Ovary (tissue), 3 donors: ENCODE measurements at regions not wholly inside any gene's neighbourhood (a gene's known extent, or its start where the extent isn't known, plus 50 kb on each side); places are given as distances from the start of the nearest gene placed in this dataset.

Experiments
- CTCF ChIP-seq, 3 donors: fragments of 450-650 bp in 2 of 3; fragments of 200-600 bp in 1 of 3; IDR thresholded peaks; one replicate each; pipeline versions ENCODE4 v1.5.1 to v1.8.0; 2016 to 2022; ENCODE audit warnings: antibody characterized with exemption in 3 of 3, mild to moderate bottlenecking in 1 of 3
- EP300 ChIP-seq: sonication (generic); formaldehyde crosslinking; IDR thresholded peaks from one replicate; pipeline ENCODE4 v1.6.1; 2017; ENCODE audit warnings: antibody characterized with exemption
- POLR2A ChIP-seq: fragments of 450-650 bp; IDR thresholded peaks from one replicate; pipeline ENCODE4 v1.6.1; 2017; ENCODE audit warnings: antibody characterized with exemption, mild to moderate bottlenecking, moderate library complexity
- donor health status: DM: no; HTN: no; CAD: no.

DNA sequence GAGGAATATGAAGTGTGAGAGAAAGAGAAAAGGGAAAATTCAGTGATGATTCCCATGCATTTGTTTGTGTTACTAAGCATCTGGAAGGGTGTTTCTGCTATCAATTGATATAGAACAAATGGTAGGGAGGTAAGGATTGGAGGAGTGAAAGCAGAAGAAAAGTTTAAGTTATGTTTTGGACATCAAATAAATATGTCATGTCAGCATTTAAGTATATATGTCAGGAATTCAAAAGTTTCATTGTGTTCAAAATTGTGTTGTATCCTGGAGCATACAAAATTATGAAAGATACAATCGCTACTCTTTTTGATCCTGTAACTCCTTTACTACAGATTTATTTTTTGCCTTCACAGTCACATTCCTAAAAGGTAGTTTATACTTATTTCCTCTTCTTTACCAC lies 885.8 kb downstream of the KCNA4 start:
- TF ChIP-seq POLR2A (no peak), CTCF (IDR thresholded peaks at IDR 0.05) (no peak), EP300 (no peak)
